B cell (primary cell): ENCODE measurements at regions not wholly inside any gene's neighbourhood (a gene's known extent, or its start where the extent isn't known, plus 50 kb on each side); places are given as distances from the start of the nearest gene placed in this dataset.

Source experiments
- ATAC-seq: fragments of 200-7000 bp; cut with Tn5 transposase; one replicate; pipeline ENCODE4 v1.10.0; 2021; ENCODE audit warnings: low read depth, mild to moderate bottlenecking, moderate number of reproducible peaks, moderate library complexity
- CTCF ChIA-PET: fragments of 350-600 bp; sonication (Branson Sonifier 250); formaldehyde crosslinking; loops from one replicate; lab custom pipeline; 2021; ENCODE audit warnings: antibody characterized with exemption, inconsistent platforms; lab: Charles Lee
- POLR2A ChIA-PET: fragments of 350-600 bp; sonication (Branson Sonifier 250); formaldehyde crosslinking; loops from one replicate; lab custom pipeline; 2021; ENCODE audit warnings: antibody characterized with exemption; lab: Charles Lee
- DNase-seq: peaks from one replicate; pipeline ENCODE4 v3.0.0; 2013
- H2AFZ ChIP-seq: 2 replicates; pipeline ENCODE4 v1.6.1; 2012; ENCODE audit warnings: mild to moderate bottlenecking, low read depth, low read length; ENCODE audit not compliant: insufficient read depth, poor library complexity, severe bottlenecking
- H3K27ac ChIP-seq, 2 donors: 1 replicate in 1 of 2; 2 replicates in 1 of 2; pipeline ENCODE4 v1.5.1; 2012 to 2013; ENCODE audit warnings: low read length in 2 of 2, mild to moderate bottlenecking in 2 of 2, moderate library complexity in 1 of 2
- H3K27me3 ChIP-seq, 4 experiments: fragments of 200-600 bp in 1 of 4; sonication (generic) in 1 of 4; replicated peaks in 1 of 4; 1 replicate in 2 of 4; 2 replicates in 2 of 4; pipeline versions ENCODE4 v1.6.1 to v1.7.0; 2013 to 2016; ENCODE audit warnings: low read length in 3 of 4, mild to moderate bottlenecking in 2 of 4, mixed read lengths in 1 of 4, moderate library complexity in 1 of 4; ENCODE audit not compliant: insufficient read depth in 4 of 4, control insufficient read depth in 3 of 4; ENCODE audit errors: control extremely low read depth in 1 of 4
- H3K36me3 ChIP-seq, 2 experiments: replicated peaks in 1 of 2; 1 replicate in 1 of 2; 2 replicates in 1 of 2; pipeline versions ENCODE4 v1.6.1 to v1.7.1; 2013; ENCODE audit warnings: low read length in 1 of 2; ENCODE audit not compliant: insufficient read depth in 2 of 2, control insufficient read depth in 1 of 2; ENCODE audit errors: control extremely low read depth in 1 of 2, extremely low read depth in 1 of 2
- H3K4me1 ChIP-seq, 2 donors: fragments of 200-600 bp in 1 of 2; sonication (generic) in 1 of 2; 1 replicate in 1 of 2; 2 replicates in 1 of 2; pipeline versions ENCODE4 v1.5.1 to v1.6.1; 2013 to 2017; ENCODE audit warnings: low read length in 2 of 2; ENCODE audit not compliant: control insufficient read depth in 2 of 2, insufficient read depth in 2 of 2
- H3K4me2 ChIP-seq: replicated peaks from 2 replicates; pipeline ENCODE3; 2012; ENCODE audit warnings: mild to moderate bottlenecking, low read depth, low read length; ENCODE audit not compliant: poor library complexity, severe bottlenecking
- H3K4me3 ChIP-seq, 5 experiments: fragments of 200-600 bp in 1 of 5; sonication (generic) in 1 of 5; 1 replicate in 3 of 5; 2 replicates in 2 of 5; pipeline versions ENCODE4 v1.5.1 to v1.7.0; 2011 to 2016; ENCODE audit warnings: low read length in 4 of 5, mild to moderate bottlenecking in 4 of 5, low read depth in 2 of 5, control low read depth in 1 of 5, moderate library complexity in 1 of 5; ENCODE audit not compliant: insufficient read depth in 1 of 5; ENCODE audit errors: control extremely low read depth in 1 of 5, extremely low read depth in 1 of 5
- H3K79me2 ChIP-seq: fragments of 200-600 bp; sonication (generic); one replicate; pipeline ENCODE4 v1.6.0; 2016; ENCODE audit warnings: low read length; ENCODE audit not compliant: control insufficient read depth, insufficient read depth
- H3K9ac ChIP-seq: fragments of 200-600 bp; sonication (generic); 2 replicates; pipeline ENCODE4 v1.6.1; 2017; ENCODE audit warnings: mild to moderate bottlenecking, low read length, moderate library complexity
- H3K9me3 ChIP-seq, 3 donors: one replicate each; pipeline versions ENCODE4 v1.6.1 to v1.7.1; 2013; ENCODE audit warnings: low read length in 2 of 3; ENCODE audit not compliant: control insufficient read depth in 2 of 3, insufficient read depth in 1 of 3; ENCODE audit errors: control extremely low read depth in 1 of 3
- H4K20me1 ChIP-seq: 2 replicates; pipeline ENCODE4 v1.6.0; 2012; ENCODE audit warnings: mild to moderate bottlenecking, low read length; ENCODE audit not compliant: insufficient read depth, control insufficient read depth, poor library complexity, severe bottlenecking
- H3K27ac Mint-ChIP-seq: one replicate; pipeline ENCODE4 v1.8.0; 2021; ENCODE audit warnings: mixed read lengths
- H3K27me3 Mint-ChIP-seq: one replicate; pipeline ENCODE4 v1.8.0; 2021; ENCODE audit warnings: mixed read lengths
- H3K4me1 Mint-ChIP-seq: one replicate; pipeline ENCODE4 v1.8.0; 2021; ENCODE audit warnings: mixed read lengths
- H3K4me3 Mint-ChIP-seq: one replicate; pipeline ENCODE4 v1.8.0; 2021; ENCODE audit warnings: mixed read lengths
- H3K9me3 Mint-ChIP-seq: one replicate; pipeline ENCODE4 v1.8.0; 2022; ENCODE audit warnings: mixed read lengths; ENCODE audit not compliant: insufficient read depth
- EZH2 ChIP-seq: IDR thresholded peaks from 2 replicates; pipeline ENCODE4 v1.6.1; 2012; ENCODE audit warnings: borderline replicate concordance, low read depth, mild to moderate bottlenecking, moderate library complexity, low read length; ENCODE audit not compliant: insufficient read depth, poor library complexity, severe bottlenecking
- WGBS: methylation state at CpG from one replicate; pipeline ENCODE4 v1.1.5; 2013; ENCODE audit warnings: missing lambda C conversion rate; ENCODE audit not compliant: insufficient coverage; 5-methylcytosine and 5-hydroxymethylcytosine counted together
- intact Hi-C: fragments of 100-400 bp; cut with micrococcal nuclease; formaldehyde crosslinking; loops from one replicate; pipeline ENCODE4 v1.10.0; 2022
- TF ChIP-seq, protein P1 (sequence below): fragments of 200-600 bp; IDR thresholded peaks from one replicate; pipeline ENCODE4 v1.8.0; 2022; ENCODE audit warnings: antibody characterized with exemption, mild to moderate bottlenecking

DNA sequence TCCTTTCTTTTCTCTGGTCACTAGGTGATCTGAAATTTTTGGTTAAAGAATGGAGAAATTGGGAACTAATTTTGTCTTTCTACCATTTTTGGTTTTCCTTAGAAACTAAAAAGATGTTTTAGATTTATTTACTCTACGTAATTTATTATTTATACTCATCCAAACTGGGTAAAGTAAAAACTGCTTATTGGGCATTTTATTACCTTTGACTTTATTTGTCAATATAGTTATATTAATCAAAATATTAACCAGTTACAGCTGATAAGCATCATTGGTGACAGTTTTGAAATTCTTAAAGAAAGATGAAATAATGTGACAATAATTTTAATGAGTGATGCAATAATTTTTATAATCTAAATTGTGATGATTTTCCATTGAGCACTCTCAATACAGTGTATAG, 502.0 kb upstream of the RAG2 start:
- H3K27ac Mint-ChIP-seq: no peak overlapping the region
- no peaks in the 10 kb centered on the region for H3K9me3 Mint-ChIP-seq
- Histone ChIP-seq H3K9me3 (no peaks in the 10 kb centered on the region), H3K36me3 (no peaks in the 10 kb centered on the region), H4K20me1 (no peaks in the 10 kb centered on the region), H3K9ac (no peak overlapping the region), H3K27me3 (no peaks in the 10 kb centered on the region), H3K79me2 (no peaks in the 10 kb centered on the region), H3K4me3 (no peak overlapping the region), H2AFZ (no peak overlapping the region), H3K4me2 (no peak overlapping the region), H3K4me1 (no peaks in the 10 kb centered on the region), H3K27ac (no peak overlapping the region)
- WGBS: no CpG with 5 or more reads among the region's 1 CpG
- intact Hi-C loops: no loop called here
- no peaks in the 10 kb centered on the region for H3K27me3 Mint-ChIP-seq
- H3K4me1 Mint-ChIP-seq: no peaks in the 10 kb centered on the region
- DNase-seq (no peak), ATAC-seq (no peak)
- H3K4me3 Mint-ChIP-seq: no peak overlapping the region
- TF ChIP-seq, protein P1, sequence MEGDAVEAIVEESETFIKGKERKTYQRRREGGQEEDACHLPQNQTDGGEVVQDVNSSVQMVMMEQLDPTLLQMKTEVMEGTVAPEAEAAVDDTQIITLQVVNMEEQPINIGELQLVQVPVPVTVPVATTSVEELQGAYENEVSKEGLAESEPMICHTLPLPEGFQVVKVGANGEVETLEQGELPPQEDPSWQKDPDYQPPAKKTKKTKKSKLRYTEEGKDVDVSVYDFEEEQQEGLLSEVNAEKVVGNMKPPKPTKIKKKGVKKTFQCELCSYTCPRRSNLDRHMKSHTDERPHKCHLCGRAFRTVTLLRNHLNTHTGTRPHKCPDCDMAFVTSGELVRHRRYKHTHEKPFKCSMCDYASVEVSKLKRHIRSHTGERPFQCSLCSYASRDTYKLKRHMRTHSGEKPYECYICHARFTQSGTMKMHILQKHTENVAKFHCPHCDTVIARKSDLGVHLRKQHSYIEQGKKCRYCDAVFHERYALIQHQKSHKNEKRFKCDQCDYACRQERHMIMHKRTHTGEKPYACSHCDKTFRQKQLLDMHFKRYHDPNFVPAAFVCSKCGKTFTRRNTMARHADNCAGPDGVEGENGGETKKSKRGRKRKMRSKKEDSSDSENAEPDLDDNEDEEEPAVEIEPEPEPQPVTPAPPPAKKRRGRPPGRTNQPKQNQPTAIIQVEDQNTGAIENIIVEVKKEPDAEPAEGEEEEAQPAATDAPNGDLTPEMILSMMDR: no peak
- no peak for TF ChIP-seq EZH2
- ChIA-PET CTCF (no interaction called here), POLR2A (no interaction called here)

DNA sequence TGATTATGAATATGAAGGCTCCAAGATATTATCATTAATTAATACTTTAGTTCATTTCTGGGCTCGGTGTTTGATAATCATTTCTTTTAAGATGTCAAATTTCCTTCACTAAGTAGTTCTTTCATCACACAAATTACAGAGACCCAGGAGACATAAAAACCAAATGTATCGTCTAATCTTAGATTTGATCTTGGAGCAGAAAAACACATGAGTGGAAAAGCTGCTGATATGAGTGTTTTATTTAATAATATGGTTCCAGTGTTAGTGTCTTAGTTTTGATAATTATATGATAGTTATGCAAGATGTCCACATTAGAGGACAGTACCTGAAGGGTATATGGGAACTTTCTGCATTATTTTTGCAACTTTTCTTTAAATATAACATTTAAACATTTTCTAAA, 494.5 kb upstream of the RAG2 start:
- H3K27me3 Mint-ChIP-seq: no peaks in the 10 kb centered on the region

More for the DNA sequence above, 494.5 kb upstream of the RAG2 start:
- Histone ChIP-seq H4K20me1 (no peaks in the 10 kb centered on the region), H3K9ac (no peak overlapping the region), H3K27me3 (no peaks in the 10 kb centered on the region), H2AFZ (no peak overlapping the region), H3K9me3 (no peaks in the 10 kb centered on the region), H3K4me2 (no peak overlapping the region), H3K4me1 (no peaks in the 10 kb centered on the region), H3K4me3 (no peak overlapping the region), H3K27ac (no peak overlapping the region), H3K79me2 (no peaks in the 10 kb centered on the region), H3K36me3 (no peaks in the 10 kb centered on the region)
- ChIA-PET CTCF (no interaction called here), POLR2A (no interaction called here)
- no peaks in the 10 kb centered on the region for H3K9me3 Mint-ChIP-seq
- TF ChIP-seq, protein P1: no peak
- H3K4me1 Mint-ChIP-seq: no peaks in the 10 kb centered on the region
- H3K27ac Mint-ChIP-seq: no peak overlapping the region
- intact Hi-C loops: no loop called here
- DNase-seq (no peak), ATAC-seq (no peak)
- no peak overlapping the region for H3K4me3 Mint-ChIP-seq
- WGBS: no CpG with 5 or more reads among the region's 2 CpGs
